ENCODE measurements at regions not wholly inside any gene's neighbourhood (a gene's known extent, or its start where the extent isn't known, plus 50 kb on each side); places are given as distances from the start of the nearest gene placed in this dataset.

- Mint-ChIP-seq H3K4me1 (ENCODE audit: low read depth) (peaks cover 2% of the 10 kb centered on the region), H3K36me3 (ENCODE audit: insufficient read depth) (no peaks in the 10 kb centered on the region), H3K27me3 (no peaks in the 10 kb centered on the region), H3K27ac (no peak overlapping the region), H3K9me3 (ENCODE audit: low read depth) (no peaks in the 10 kb centered on the region), H3K4me3 (ENCODE audit: low read depth) (no peak overlapping the region)
- TF ChIP-seq CTCF (IDR thresholded peaks at IDR 0.05; ENCODE audit: unreplicated experiment) = no peak
- DNase-seq (ENCODE audit: low spot score, unreplicated experiment) = no peak
Measured at GRCh38 chr13:108033800-108034707, 181.3 kb downstream of the LIG4 start.

GRCh38 chr13:108031865-108032264, 183.5 kb downstream of the LIG4 start:
- Mint-ChIP-seq H3K4me3 (ENCODE audit: low read depth) (no peak overlapping the region), H3K36me3 (ENCODE audit: insufficient read depth) (no peaks in the 10 kb centered on the region), H3K4me1 (ENCODE audit: low read depth) (peaks cover 7% of the 10 kb centered on the region), H3K27me3 (no peaks in the 10 kb centered on the region), H3K27ac (no peak overlapping the region), H3K9me3 (ENCODE audit: low read depth) (no peaks in the 10 kb centered on the region)
- TF ChIP-seq CTCF (IDR thresholded peaks at IDR 0.05; ENCODE audit: unreplicated experiment) = no peak
- no peak for DNase-seq (ENCODE audit: low spot score, unreplicated experiment)

- Mint-ChIP-seq H3K27me3 (no peaks in the 10 kb centered on the region), H3K4me3 (ENCODE audit: low read depth) (no peak overlapping the region), H3K27ac (no peak overlapping the region), H3K9me3 (ENCODE audit: low read depth) (no peaks in the 10 kb centered on the region), H3K36me3 (ENCODE audit: insufficient read depth) (no peaks in the 10 kb centered on the region), H3K4me1 (ENCODE audit: low read depth) (peaks cover 10% of the 10 kb centered on the region)
- no peak for TF ChIP-seq CTCF (IDR thresholded peaks at IDR 0.05; ENCODE audit: unreplicated experiment)
- no peak for DNase-seq (ENCODE audit: low spot score, unreplicated experiment)
Measured at GRCh38 chr13:108030769-108031168, 184.6 kb downstream of the LIG4 start.

- Mint-ChIP-seq H3K4me1 (ENCODE audit: low read depth) (peaks cover 7% of the 10 kb centered on the region), H3K27ac (peak overlapping the region; percentile 41), H3K27me3 (no peaks in the 10 kb centered on the region), H3K36me3 (ENCODE audit: insufficient read depth) (no peaks in the 10 kb centered on the region), H3K4me3 (ENCODE audit: low read depth) (no peak overlapping the region), H3K9me3 (ENCODE audit: low read depth) (no peaks in the 10 kb centered on the region)
- TF ChIP-seq CTCF (IDR thresholded peaks at IDR 0.05; ENCODE audit: unreplicated experiment) = no peak
- no peak for DNase-seq (ENCODE audit: low spot score, unreplicated experiment)
Measured at GRCh38 chr13:108026680-108027410, 188.5 kb downstream of the LIG4 start.

- no peak for TF ChIP-seq CTCF (IDR thresholded peaks at IDR 0.05; ENCODE audit: unreplicated experiment)
- no peak overlapping the region for H3K4me3 Mint-ChIP-seq (ENCODE audit: low read depth)
Measured at GRCh38 chr13:108020027-108020426, 195.3 kb downstream of the LIG4 start.

More at GRCh38 chr13:108020027-108020426, 195.3 kb downstream of the LIG4 start:
- DNase-seq (ENCODE audit: low spot score, unreplicated experiment) = no peak
- peaks cover 3% of the 10 kb centered on the region for H3K4me1 Mint-ChIP-seq (ENCODE audit: low read depth)
- H3K36me3 Mint-ChIP-seq (ENCODE audit: insufficient read depth) = peaks cover 4% of the 10 kb centered on the region
- H3K27ac Mint-ChIP-seq = no peak overlapping the region
- H3K27me3 Mint-ChIP-seq = no peaks in the 10 kb centered on the region
- peaks cover 22% of the 10 kb centered on the region for H3K9me3 Mint-ChIP-seq (ENCODE audit: low read depth)

Data from progenitor cell of endocrine pancreas (in vitro differentiated cells).